Lower leg skin (tissue), 3 donors: ENCODE measurements at regions not wholly inside any gene's neighbourhood (a gene's known extent, or its start where the extent isn't known, plus 50 kb on each side); places are given as distances from the start of the nearest gene placed in this dataset.

Experiments used
- CTCF ChIP-seq, 3 donors: fragments of 450-650 bp; IDR thresholded peaks; one replicate each; pipeline ENCODE4 v1.5.1; 2016; ENCODE audit warnings: antibody characterized with exemption in 3 of 3, mild to moderate bottlenecking in 3 of 3, moderate library complexity in 2 of 3
- POLR2A ChIP-seq, 2 donors: fragments of 450-650 bp; IDR thresholded peaks; one replicate each; pipeline ENCODE4 v1.6.1; 2016 to 2017; ENCODE audit warnings: antibody characterized with exemption in 2 of 2, mild to moderate bottlenecking in 1 of 2, moderate library complexity in 1 of 2

- TF ChIP-seq CTCF (IDR thresholded peaks at IDR 0.05) (no peak), POLR2A (IDR thresholded peaks at IDR 0.05) (no peak)
Observed at GRCh38 chr5:142253938-142254337, 70.9 kb downstream of the SPRY4 start.
